H9 (cell line): ENCODE measurements at regions not wholly inside any gene's neighbourhood (a gene's known extent, or its start where the extent isn't known, plus 50 kb on each side); places are given as distances from the start of the nearest gene placed in this dataset.
"Not testable (repeated sequence)": the region's sequence is repeated elsewhere in the genome, so short reads cannot be mapped to it uniquely, and the experiment has no call there.

Source experiments
- DNase-seq: peaks from one replicate; pipeline ENCODE4 v3.0.0-alpha.2; 2017
- H2AFZ ChIP-seq: one replicate; pipeline ENCODE4 v1.6.1; 2013; ENCODE audit warnings: mild to moderate bottlenecking, low read length, control low read depth, moderate library complexity
- H2AK5ac ChIP-seq: 2 replicates; pipeline ENCODE4 v1.6.1; 2013; ENCODE audit warnings: low read length, control low read depth, mixed read lengths; ENCODE audit not compliant: insufficient read length
- H2BK120ac ChIP-seq: one replicate; pipeline ENCODE4 v1.6.1; 2013; ENCODE audit warnings: low read depth, mild to moderate bottlenecking, low read length, control low read depth, inconsistent platforms; ENCODE audit not compliant: poor library complexity, severe bottlenecking
- H2BK12ac ChIP-seq: 2 replicates; pipeline ENCODE4 v1.6.1; 2013; ENCODE audit warnings: low read length, control low read depth, mixed read lengths, low read depth; ENCODE audit not compliant: insufficient read length
- H2BK15ac ChIP-seq: 2 replicates; pipeline ENCODE4 v1.6.1; 2013; ENCODE audit warnings: low read depth, low read length, control low read depth
- H2BK20ac ChIP-seq: one replicate; pipeline ENCODE4 v1.6.1; 2013; ENCODE audit warnings: low read depth, mild to moderate bottlenecking, low read length, control low read depth, inconsistent platforms; ENCODE audit not compliant: poor library complexity, severe bottlenecking
- H2BK5ac ChIP-seq: 2 replicates; pipeline ENCODE4 v1.6.1; 2013; ENCODE audit warnings: low read length, control low read depth, mixed read lengths; ENCODE audit not compliant: insufficient read length
- H3K14ac ChIP-seq: 2 replicates; pipeline ENCODE4 v1.6.1; 2013; ENCODE audit warnings: low read length, control low read depth; ENCODE audit not compliant: insufficient read depth
- H3K18ac ChIP-seq: 2 replicates; pipeline ENCODE4 v1.6.1; 2013; ENCODE audit warnings: low read depth, mild to moderate bottlenecking, mixed read lengths, low read length, control low read depth; ENCODE audit not compliant: insufficient read length
- H3K23ac ChIP-seq: 2 replicates; pipeline ENCODE4 v1.6.1; 2013; ENCODE audit warnings: low read length, control low read depth, mixed read lengths, low read depth; ENCODE audit not compliant: insufficient read length
- H3K23me2 ChIP-seq: 2 replicates; pipeline ENCODE4 v1.6.1; 2013; ENCODE audit warnings: low read depth, mild to moderate bottlenecking, mixed read lengths, low read length, control low read depth; ENCODE audit not compliant: insufficient read length, poor library complexity, severe bottlenecking
- H3K27ac ChIP-seq: 2 replicates; pipeline ENCODE4 v1.5.1; 2013; ENCODE audit warnings: low read length, control low read depth, mixed read lengths, low read depth; ENCODE audit not compliant: insufficient read length
- H3K27me3 ChIP-seq: 2 replicates; pipeline ENCODE4 v1.6.1; 2013; ENCODE audit warnings: low read length, control low read depth, inconsistent platforms; ENCODE audit not compliant: insufficient read depth
- H3K4ac ChIP-seq: 2 replicates; pipeline ENCODE4 v1.6.1; 2013; ENCODE audit warnings: low read depth, mild to moderate bottlenecking, control low read depth, inconsistent platforms, low read length, moderate library complexity
- H3K4me1 ChIP-seq: 2 replicates; pipeline ENCODE4 v1.6.1; 2013; ENCODE audit warnings: low read length, control low read depth, inconsistent platforms; ENCODE audit not compliant: insufficient read depth
- H3K4me2 ChIP-seq: 2 replicates; pipeline ENCODE4 v1.6.1; 2013; ENCODE audit warnings: low read length, control low read depth, mixed read lengths; ENCODE audit not compliant: insufficient read length, insufficient read depth
- H3K56ac ChIP-seq: 2 replicates; pipeline ENCODE4 v1.6.1; 2013; ENCODE audit warnings: low read depth, mild to moderate bottlenecking, mixed read lengths, low read length, control low read depth; ENCODE audit not compliant: insufficient read length
- H3K79me1 ChIP-seq: 2 replicates; pipeline ENCODE4 v1.6.1; 2013; ENCODE audit warnings: low read depth, mild to moderate bottlenecking, moderate library complexity, low read length, control low read depth, inconsistent platforms; ENCODE audit not compliant: insufficient read depth, poor library complexity, severe bottlenecking
- H3K79me2 ChIP-seq: 2 replicates; pipeline ENCODE4 v1.6.1; 2013; ENCODE audit warnings: low read length, control low read depth, inconsistent platforms; ENCODE audit not compliant: insufficient read depth
- H3K9ac ChIP-seq: 2 replicates; pipeline ENCODE4 v1.6.1; 2013; ENCODE audit warnings: low read length, control low read depth, mixed read lengths; ENCODE audit not compliant: insufficient read length; ENCODE audit errors: extremely low read depth
- H3K9me3 ChIP-seq: one replicate; pipeline ENCODE4 v1.6.1; 2013; ENCODE audit warnings: low read depth, low read length, inconsistent platforms; ENCODE audit not compliant: control insufficient read depth
- H3T11ph ChIP-seq: one replicate; pipeline ENCODE4 v1.6.1; 2013; ENCODE audit warnings: mild to moderate bottlenecking, low read length, control low read depth, inconsistent platforms
- H4K20me1 ChIP-seq: one replicate; pipeline ENCODE4 v1.6.1; 2013; ENCODE audit not compliant: control insufficient read depth, insufficient read length, insufficient read depth
- H4K5ac ChIP-seq: 2 replicates; pipeline ENCODE4 v1.6.1; 2013; ENCODE audit warnings: low read depth, mild to moderate bottlenecking, mixed read lengths, low read length, control low read depth; ENCODE audit not compliant: insufficient read length
- H4K8ac ChIP-seq: replicated peaks from 2 replicates; pipeline ENCODE4 v1.6.1; 2013; ENCODE audit warnings: low read length, control low read depth, mixed read lengths, low read depth; ENCODE audit not compliant: insufficient read length
- H4K91ac ChIP-seq: 2 replicates; pipeline ENCODE4 v1.6.1; 2013; ENCODE audit warnings: low read depth, mild to moderate bottlenecking, moderate library complexity, mixed read lengths, low read length, control low read depth; ENCODE audit not compliant: insufficient read length
- H3K27ac Mint-ChIP-seq, 3 experiments: 2 replicates in 2 of 3; 3 replicates in 1 of 3; pipeline ENCODE4 v1.8.0; 2020 to 2021; ENCODE audit warnings: mixed read lengths in 3 of 3, mild to moderate bottlenecking in 1 of 3, moderate library complexity in 1 of 3
- H3K27me3 Mint-ChIP-seq: 2 replicates; pipeline ENCODE4 v1.8.0; 2021; ENCODE audit warnings: low read depth, mild to moderate bottlenecking, moderate library complexity, mixed read lengths
- H3K36me3 Mint-ChIP-seq, 3 experiments: 2 replicates in 2 of 3; 3 replicates in 1 of 3; pipeline ENCODE4 v1.8.0; 2020 to 2021; ENCODE audit warnings: low read depth in 3 of 3, mixed read lengths in 3 of 3; ENCODE audit not compliant: insufficient read depth in 1 of 3
- H3K4me1 Mint-ChIP-seq, 2 experiments: 2 replicates each; pipeline ENCODE4 v1.8.0; 2020; ENCODE audit warnings: mixed read lengths in 2 of 2
- H3K4me3 Mint-ChIP-seq, 2 experiments: 2 replicates in 1 of 2; 3 replicates in 1 of 2; pipeline ENCODE4 v1.8.0; 2020 to 2021; ENCODE audit warnings: mild to moderate bottlenecking in 2 of 2, mixed read lengths in 2 of 2, moderate library complexity in 1 of 2
- H3K9me3 Mint-ChIP-seq, 2 experiments: 2 replicates in 1 of 2; 3 replicates in 1 of 2; pipeline ENCODE4 v1.8.0; 2020; ENCODE audit warnings: mild to moderate bottlenecking in 2 of 2, mixed read lengths in 2 of 2, moderate library complexity in 1 of 2
- WGBS: extraction: QIAGEN DNeasy Blood & Tissue Kit; methylation state at CpG from one replicate; pipeline ENCODE4 v1.1.7; 2013; ENCODE audit warnings: missing lambda C conversion rate, low lambda C conversion rate, mixed read lengths; ENCODE audit not compliant: insufficient read length; ENCODE audit errors: extremely low coverage; 5-methylcytosine and 5-hydroxymethylcytosine counted together

DNA sequence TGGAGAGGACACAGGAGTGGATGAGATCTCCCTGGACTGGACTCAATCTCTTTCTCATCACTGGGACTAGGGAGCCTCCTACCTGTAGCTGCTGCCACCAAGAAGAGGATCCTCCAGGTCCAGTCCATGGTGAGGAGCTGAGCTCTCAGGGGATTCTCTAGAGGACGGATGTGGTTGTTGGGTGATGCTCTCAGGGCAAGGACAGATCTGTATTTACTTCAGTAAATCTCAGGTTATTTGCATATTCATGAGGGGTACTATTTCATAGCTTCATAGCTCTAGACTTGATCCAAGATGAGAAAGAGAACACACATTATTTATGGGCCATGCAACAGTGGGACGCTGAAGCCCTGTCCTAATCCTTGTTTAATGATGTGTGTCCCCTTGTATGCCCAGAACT is 80.4 kb downstream of the OR4M2 start:
- not testable (repeated sequence) for H2BK20ac ChIP-seq, H4K8ac ChIP-seq, DNase-seq, H2AK5ac ChIP-seq, H3K4me3 Mint-ChIP-seq, H3K56ac ChIP-seq, H2BK5ac ChIP-seq, H3K23ac ChIP-seq, H3K9ac ChIP-seq, H3K9me3 Mint-ChIP-seq, H3K4me2 ChIP-seq, H2BK120ac ChIP-seq, H2BK15ac ChIP-seq, H3K9me3 ChIP-seq, H4K5ac ChIP-seq, H3K27ac Mint-ChIP-seq, H2AFZ ChIP-seq, H3K27ac ChIP-seq, H3K4ac ChIP-seq, H3K23me2 ChIP-seq, H3K14ac ChIP-seq, H3K18ac ChIP-seq, H3K79me1 ChIP-seq, H3K4me1 Mint-ChIP-seq, H3T11ph ChIP-seq, H3K36me3 Mint-ChIP-seq, H4K91ac ChIP-seq, H3K4me1 ChIP-seq, H3K79me2 ChIP-seq, H3K27me3 Mint-ChIP-seq, H2BK12ac ChIP-seq, H4K20me1 ChIP-seq, H3K27me3 ChIP-seq
- WGBS = no CpG with 5 or more reads among the region's 2 CpGs

GRCh38 chr15:22161398-22161797 is 81.1 kb downstream of the OR4M2 start:
- not testable (repeated sequence) for H4K5ac ChIP-seq, DNase-seq, H4K20me1 ChIP-seq, H3K27me3 Mint-ChIP-seq, H3K14ac ChIP-seq, H3K79me1 ChIP-seq, H2BK12ac ChIP-seq, H3K4me1 ChIP-seq, H3K9me3 Mint-ChIP-seq, H3K56ac ChIP-seq, H2BK15ac ChIP-seq, H2AFZ ChIP-seq, H3K4me3 Mint-ChIP-seq, H3K23ac ChIP-seq, H3K27ac ChIP-seq, H4K91ac ChIP-seq, H3K4ac ChIP-seq, H4K8ac ChIP-seq, H2AK5ac ChIP-seq, H3K9me3 ChIP-seq, H3K4me2 ChIP-seq, H2BK120ac ChIP-seq, H3K36me3 Mint-ChIP-seq, H3K27me3 ChIP-seq, H2BK20ac ChIP-seq, H3K18ac ChIP-seq, H3K27ac Mint-ChIP-seq, H3K4me1 Mint-ChIP-seq, H3K9ac ChIP-seq, H3K23me2 ChIP-seq, H3K79me2 ChIP-seq, H3T11ph ChIP-seq, H2BK5ac ChIP-seq
- no CpG with 5 or more reads among the region's 4 CpGs for WGBS

GRCh38 chr15:22163715-22164114 is 83.4 kb downstream of the OR4M2 start:
- H3K23me2 ChIP-seq, H2BK15ac ChIP-seq, H2AFZ ChIP-seq, H4K5ac ChIP-seq, DNase-seq, H3K79me1 ChIP-seq, H3K4me2 ChIP-seq, H3K4ac ChIP-seq, H3T11ph ChIP-seq, H3K36me3 Mint-ChIP-seq, H3K18ac ChIP-seq, H3K4me3 Mint-ChIP-seq, H3K4me1 Mint-ChIP-seq, H4K91ac ChIP-seq, H4K8ac ChIP-seq, H3K27me3 ChIP-seq, H3K4me1 ChIP-seq, H3K27me3 Mint-ChIP-seq, H3K79me2 ChIP-seq, H2BK5ac ChIP-seq, H3K27ac Mint-ChIP-seq, H3K9me3 ChIP-seq, H2BK20ac ChIP-seq, H3K23ac ChIP-seq, H3K14ac ChIP-seq, H2AK5ac ChIP-seq, H2BK120ac ChIP-seq, H3K56ac ChIP-seq, H2BK12ac ChIP-seq, H3K9ac ChIP-seq, H3K9me3 Mint-ChIP-seq, H4K20me1 ChIP-seq, H3K27ac ChIP-seq: not testable (repeated sequence)
- no CpG with 5 or more reads among the region's 5 CpGs for WGBS
